ENCODE measurements at regions not wholly inside any gene's neighbourhood (a gene's known extent, or its start where the extent isn't known, plus 50 kb on each side); places are given as distances from the start of the nearest gene placed in this dataset.

GRCh38 chr4:106694232-106694631 is 325.7 kb upstream of the GIMD1 start:
- dilution Hi-C loops (cut with MboI; ENCODE audit: extremely low pct_ligation_motif_present, low sequenced_read_pairs), result no loop called here
- FAIRE-seq, result no peak

GRCh38 chr4:106691749-106692148 is 323.2 kb upstream of the GIMD1 start:
- Histone ChIP-seq H3K9me1 (replicated peaks; ENCODE audit: control insufficient read depth, extremely low read depth, insufficient read depth, low read length) (no peaks in the 10 kb centered on the region), H3K79me2 (ENCODE audit: control insufficient read depth, insufficient read depth, low read length) (no peaks in the 10 kb centered on the region), H2AFZ (ENCODE audit: low read depth, low read length) (no peak overlapping the region), H3K4me2 (ENCODE audit: insufficient read depth, low read length) (no peak overlapping the region), H3K36me3 (ENCODE audit: control insufficient read depth in 2 of 2, extremely low read depth in 1 of 2, insufficient read depth in 2 of 2, low read length in 2 of 2) (no peaks in the 10 kb centered on the region), H3K4me1 (ENCODE audit: control insufficient read depth, extremely low read depth, insufficient read depth, low read length) (peaks cover 14% of the 10 kb centered on the region), H3K9ac (replicated peaks; ENCODE audit: extremely low read depth, insufficient read depth, low read length) (no peak overlapping the region), H3K9me3 (replicated peaks; ENCODE audit: control insufficient read depth, insufficient read depth, low read length) (no peaks in the 10 kb centered on the region), H3K27ac (ENCODE audit: insufficient read depth, low read depth, low read length) (no peak overlapping the region), H4K20me1 (replicated peaks; ENCODE audit: control insufficient read depth, extremely low read depth, insufficient read depth, low read length) (no peaks in the 10 kb centered on the region), H3K27me3 (ENCODE audit: control insufficient read depth in 2 of 2, insufficient read depth in 2 of 2, low read length in 2 of 2) (no peaks in the 10 kb centered on the region), H3K4me3 (replicated peaks in 1 of 3; ENCODE audit: insufficient read depth in 1 of 3, low read depth in 1 of 3, low read length in 3 of 3) (no peak overlapping the region)
- FAIRE-seq (no peak), DNase-seq (ENCODE audit: low read depth, low spot score) (peak; percentile 33)
- no TSS peak for BruUV-seq (replicated peaks)
- dilution Hi-C loops (cut with MboI; ENCODE audit: extremely low pct_ligation_motif_present, low sequenced_read_pairs), result no loop called here
- intact Hi-C loops (cut with micrococcal nuclease), result loop anchor here (2.0 to 5.0 kb wide), 5 partner anchors 116 to 324 kb away; partner anchors contain the start of gene GIMD1
- ChIA-PET CTCF (interaction anchor here (0.6 to 2.3 kb wide), 11 partner anchors 8 to 321 kb away, joined by 3 to 15 read pairs (median 4); no protein-coding TSS in a partner anchor), POLR2A (no interaction called here)
- TF ChIP-seq GATA2 (IDR thresholded peaks at IDR 0.05; ENCODE audit: insufficient read depth, insufficient read length, low read depth, low read length), result no peak
- TF ChIP-seq MAX (IDR thresholded peaks at IDR 0.05; ENCODE audit: insufficient read depth, insufficient read length), result no peak
- no peak for TF ChIP-seq EZH2 (IDR thresholded peaks at IDR 0.05; ENCODE audit: borderline replicate concordance, low read depth, low read length, severe bottlenecking)
- TF ChIP-seq MYC (IDR thresholded peaks at IDR 0.05; ENCODE audit: low read depth, low read length), result no peak
- no peak for TF ChIP-seq FOS (IDR thresholded peaks at IDR 0.05; ENCODE audit: borderline replicate concordance, insufficient read depth, low read length)
- TF ChIP-seq POLR2AphosphoS5 (IDR thresholded peaks at IDR 0.05; ENCODE audit: insufficient read depth, low read depth, low read length), result no peak
- no peak for TF ChIP-seq CTCF (IDR thresholded peaks at IDR 0.05; ENCODE audit: extremely low read depth in 1 of 2, insufficient read depth in 1 of 2, low read depth in 1 of 2, low read length in 2 of 2)

More at GRCh38 chr4:106694232-106694631, 325.7 kb upstream of the GIMD1 start:
- DNase-seq (ENCODE audit: low read depth, low spot score), result no peak
- intact Hi-C loops (cut with micrococcal nuclease), result loop anchor here (5.0 kb wide), 4 partner anchors 113 to 327 kb away; partner anchors contain the start of gene GIMD1
- no peak overlapping the region for H3K27ac ChIP-seq (ENCODE audit: insufficient read depth, low read depth, low read length)
- TF ChIP-seq JUN (IDR thresholded peaks at IDR 0.05; ENCODE audit: borderline replicate concordance, insufficient read depth, insufficient read length, low read depth), result no peak
- no peak for TF ChIP-seq FOS (IDR thresholded peaks at IDR 0.05; ENCODE audit: borderline replicate concordance, insufficient read depth, low read length)
- no peak for TF ChIP-seq EZH2 (IDR thresholded peaks at IDR 0.05; ENCODE audit: borderline replicate concordance, low read depth, low read length, severe bottlenecking)
- no peak for TF ChIP-seq MAX (IDR thresholded peaks at IDR 0.05; ENCODE audit: insufficient read depth, insufficient read length)
- no peak for TF ChIP-seq POLR2A (IDR thresholded peaks at IDR 0.05; ENCODE audit: low read depth, low read length)
- H3K9ac ChIP-seq (replicated peaks; ENCODE audit: extremely low read depth, insufficient read depth, low read length), result no peak overlapping the region
- POLR2A ChIA-PET, result no interaction called here
- H3K4me2 ChIP-seq (ENCODE audit: insufficient read depth, low read length), result no peak overlapping the region
- H4K20me1 ChIP-seq (replicated peaks; ENCODE audit: control insufficient read depth, extremely low read depth, insufficient read depth, low read length), result no peaks in the 10 kb centered on the region
- H2AFZ ChIP-seq (ENCODE audit: low read depth, low read length), result no peak overlapping the region
- no peak overlapping the region for H3K4me3 ChIP-seq (replicated peaks in 1 of 3; ENCODE audit: insufficient read depth in 1 of 3, low read depth in 1 of 3, low read length in 3 of 3)
- peaks cover 14% of the 10 kb centered on the region for H3K4me1 ChIP-seq (ENCODE audit: control insufficient read depth, extremely low read depth, insufficient read depth, low read length)
- CTCF ChIA-PET, result no interaction called here
- H3K9me3 ChIP-seq (replicated peaks; ENCODE audit: control insufficient read depth, insufficient read depth, low read length), result no peaks in the 10 kb centered on the region
- no peaks in the 10 kb centered on the region for H3K36me3 ChIP-seq (ENCODE audit: control insufficient read depth in 2 of 2, extremely low read depth in 1 of 2, insufficient read depth in 2 of 2, low read length in 2 of 2)
- H3K9me1 ChIP-seq (replicated peaks; ENCODE audit: control insufficient read depth, extremely low read depth, insufficient read depth, low read length), result no peaks in the 10 kb centered on the region
- H3K79me2 ChIP-seq (ENCODE audit: control insufficient read depth, insufficient read depth, low read length), result no peaks in the 10 kb centered on the region
- H3K27me3 ChIP-seq (ENCODE audit: control insufficient read depth in 2 of 2, insufficient read depth in 2 of 2, low read length in 2 of 2), result no peaks in the 10 kb centered on the region
- no TSS peak for BruUV-seq (replicated peaks)

Data from endothelial cell of umbilical vein (primary cell).